ES-I3 (cell line): ENCODE measurements at regions not wholly inside any gene's neighbourhood (a gene's known extent, or its start where the extent isn't known, plus 50 kb on each side); places are given as distances from the start of the nearest gene placed in this dataset.

Source experiments
- H3K36me3 ChIP-seq: 2 replicates; pipeline ENCODE4 v1.6.1; 2013; ENCODE audit warnings: mild to moderate bottlenecking, low read length, control low read depth, moderate library complexity; ENCODE audit not compliant: insufficient read depth
- H3K4me1 ChIP-seq: 2 replicates; pipeline ENCODE4 v1.6.1; 2013; ENCODE audit warnings: mild to moderate bottlenecking, control low read depth, low read length; ENCODE audit not compliant: insufficient read depth
- H3K9ac ChIP-seq: 2 replicates; pipeline ENCODE4 v1.6.1; 2013; ENCODE audit warnings: low read depth, mild to moderate bottlenecking, low read length, moderate library complexity
- H3K9me3 ChIP-seq: 2 replicates; pipeline ENCODE4 v1.6.1; 2013; ENCODE audit warnings: mild to moderate bottlenecking, low read length, moderate library complexity; ENCODE audit not compliant: control insufficient read depth, insufficient read depth

DNA sequence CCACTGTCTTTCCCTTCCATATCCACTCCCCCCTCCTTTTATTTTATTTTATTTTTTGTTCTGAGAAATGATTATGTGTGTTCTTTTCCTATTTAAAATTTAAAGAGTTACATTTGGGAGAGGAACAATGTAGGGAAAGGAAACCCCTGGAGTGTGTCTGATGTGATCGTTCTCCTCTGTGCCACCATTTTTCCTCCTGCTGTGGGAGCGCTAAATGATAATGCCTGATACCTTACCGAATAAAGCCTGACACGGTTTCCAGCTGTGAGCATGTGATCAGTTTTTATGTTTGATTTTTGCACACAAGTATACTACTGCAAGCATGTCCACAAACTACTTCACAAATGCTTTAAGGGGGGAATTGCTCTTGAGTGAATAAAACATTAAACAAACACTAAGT, 317.8 kb upstream of the FANCL start:
- H3K36me3 ChIP-seq: no peaks in the 10 kb centered on the region
- no peaks in the 10 kb centered on the region for H3K9me3 ChIP-seq
- H3K9ac ChIP-seq: no peak overlapping the region
- peaks cover 4% of the 10 kb centered on the region; the same call in 1 of the 2 replicates for H3K4me1 ChIP-seq

DNA sequence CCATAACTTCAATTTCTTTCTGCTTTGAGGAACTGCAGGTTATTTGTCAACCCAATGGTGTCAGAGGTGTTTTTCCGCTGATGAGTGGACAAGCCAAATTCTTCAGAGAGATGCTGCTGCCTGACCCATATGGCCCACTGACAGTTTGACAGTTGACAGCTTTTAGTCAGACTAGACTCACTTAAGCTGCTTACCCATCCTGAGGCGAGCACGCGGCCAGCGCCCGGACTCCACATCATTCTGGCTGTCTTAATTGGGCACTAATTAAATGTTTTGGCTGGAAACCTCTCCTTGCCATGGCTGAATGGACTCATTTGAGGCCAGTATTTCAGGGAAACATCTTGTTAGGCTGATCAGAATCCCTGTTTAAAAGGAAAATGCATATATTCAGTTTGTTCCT, 316.1 kb upstream of the FANCL start:
- no peak overlapping the region for H3K9ac ChIP-seq
- H3K4me1 ChIP-seq: peaks cover 19% of the 10 kb centered on the region
- H3K36me3 ChIP-seq: no peaks in the 10 kb centered on the region
- no peaks in the 10 kb centered on the region for H3K9me3 ChIP-seq

DNA sequence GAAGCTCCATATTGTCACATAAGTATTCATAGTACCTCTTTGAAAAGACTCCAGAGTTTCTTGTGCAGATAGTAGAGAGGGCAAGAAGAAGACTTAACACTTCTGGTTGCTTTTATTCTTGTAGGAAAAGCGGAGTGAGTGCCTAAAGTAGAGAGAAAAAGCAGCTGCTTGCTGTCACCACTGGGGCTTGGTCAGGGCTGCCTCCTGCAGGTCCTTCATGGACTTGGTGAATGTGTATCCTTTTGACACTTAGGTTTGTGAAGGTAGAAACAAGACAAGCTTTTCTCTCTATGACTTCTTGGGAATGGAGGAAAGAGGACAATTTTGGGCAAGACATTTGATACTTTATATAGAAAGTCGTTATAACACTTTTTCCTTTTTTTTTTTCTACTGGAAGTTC, 312.8 kb upstream of the FANCL start:
- H3K4me1 ChIP-seq: peaks cover 19% of the 10 kb centered on the region
- H3K9me3 ChIP-seq: no peaks in the 10 kb centered on the region
- H3K36me3 ChIP-seq: no peaks in the 10 kb centered on the region
- no peak overlapping the region for H3K9ac ChIP-seq

DNA sequence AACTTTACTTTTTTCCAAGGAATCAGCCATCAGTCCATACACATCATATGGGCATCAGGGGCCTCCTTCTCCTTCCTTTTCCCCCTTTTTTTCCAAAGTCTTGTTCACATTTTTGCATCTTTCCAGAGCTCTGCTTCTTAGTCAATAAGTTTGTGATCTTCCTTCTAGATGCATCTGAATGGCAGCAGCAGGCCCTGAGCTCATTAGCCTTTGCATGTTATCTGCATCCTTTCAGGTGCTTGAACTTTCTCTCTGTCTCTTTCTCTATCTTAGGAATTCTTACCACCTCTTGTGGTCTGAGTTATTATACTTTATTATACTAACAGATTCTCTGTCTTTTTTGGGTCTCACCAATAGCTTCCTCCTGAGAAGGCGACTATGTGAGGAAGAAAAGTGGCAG, 312.4 kb upstream of the FANCL start:
- H3K36me3 ChIP-seq: no peaks in the 10 kb centered on the region
- no peaks in the 10 kb centered on the region for H3K9me3 ChIP-seq
- peaks cover 19% of the 10 kb centered on the region for H3K4me1 ChIP-seq
- no peak overlapping the region for H3K9ac ChIP-seq

DNA sequence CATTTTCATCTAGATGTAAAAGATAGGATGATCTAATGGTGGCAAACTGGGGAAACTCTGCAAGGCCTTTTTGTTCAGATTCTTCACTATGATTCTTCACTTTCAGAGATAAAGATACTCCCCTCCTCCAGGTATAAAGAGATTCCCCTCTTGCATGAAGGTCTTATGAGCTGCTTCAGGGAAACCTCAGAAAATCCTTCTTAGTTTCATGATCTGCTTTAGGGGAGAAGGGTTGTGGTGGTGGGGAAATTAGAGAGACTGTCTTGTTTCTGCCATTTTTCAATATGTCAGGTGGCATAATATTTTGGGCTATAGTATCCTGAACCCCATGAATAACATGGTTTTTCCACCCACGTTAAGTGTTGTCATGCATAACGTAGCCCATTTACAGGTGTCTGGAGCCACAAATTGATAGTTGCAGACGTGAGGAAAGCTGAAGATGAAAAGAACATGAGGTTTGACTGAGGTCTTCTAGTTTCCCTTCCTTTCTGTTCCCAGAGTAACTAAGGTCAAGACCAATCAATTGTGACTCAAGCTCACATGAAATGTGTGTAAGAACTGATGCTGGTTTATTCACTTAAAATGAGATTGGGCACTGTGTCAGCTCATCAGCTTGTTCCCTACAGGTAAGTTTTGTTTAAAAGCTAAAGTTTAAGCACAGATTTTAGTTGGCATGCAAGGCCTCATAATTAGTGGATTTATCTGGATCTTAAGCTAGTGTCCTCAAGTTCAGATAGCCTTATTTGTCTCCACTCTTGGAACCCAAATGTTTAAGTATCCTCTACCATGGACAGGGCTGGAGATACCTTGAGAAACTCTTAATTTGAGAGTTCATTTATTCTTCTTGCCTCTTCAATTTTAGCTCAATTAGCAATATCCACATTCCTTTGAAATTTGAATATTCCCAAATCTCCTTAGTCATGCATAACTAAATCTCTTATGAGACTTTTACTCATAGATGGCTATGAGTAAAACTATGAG, 304.5 kb upstream of the FANCL start:
- Histone ChIP-seq H3K4me1 (peaks cover 31% of the 10 kb centered on the region), H3K9me3 (no peaks in the 10 kb centered on the region), H3K36me3 (no peaks in the 10 kb centered on the region), H3K9ac (no peak overlapping the region)

DNA sequence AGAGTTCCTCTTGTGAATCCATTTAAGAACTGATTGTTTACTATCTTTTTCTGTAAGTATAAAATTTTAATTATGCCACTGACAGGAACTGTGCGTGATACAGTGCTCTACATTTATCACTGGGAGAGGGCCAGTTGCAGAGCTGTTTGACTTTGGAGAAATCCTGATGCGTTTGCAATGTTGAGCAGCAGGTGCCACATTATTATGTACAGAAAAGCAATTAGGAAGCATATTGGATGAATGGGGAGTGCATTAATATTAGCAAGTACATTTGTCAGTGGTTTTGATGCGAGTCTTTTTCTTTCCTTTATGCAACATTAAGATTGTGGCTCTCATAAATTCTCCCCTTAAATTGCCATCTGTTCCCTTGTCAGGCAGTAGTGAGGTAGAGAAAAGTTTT, 302.3 kb upstream of the FANCL start:
- Histone ChIP-seq H3K4me1 (peaks cover 41% of the 10 kb centered on the region), H3K36me3 (no peaks in the 10 kb centered on the region), H3K9me3 (no peaks in the 10 kb centered on the region), H3K9ac (no peak overlapping the region)

DNA sequence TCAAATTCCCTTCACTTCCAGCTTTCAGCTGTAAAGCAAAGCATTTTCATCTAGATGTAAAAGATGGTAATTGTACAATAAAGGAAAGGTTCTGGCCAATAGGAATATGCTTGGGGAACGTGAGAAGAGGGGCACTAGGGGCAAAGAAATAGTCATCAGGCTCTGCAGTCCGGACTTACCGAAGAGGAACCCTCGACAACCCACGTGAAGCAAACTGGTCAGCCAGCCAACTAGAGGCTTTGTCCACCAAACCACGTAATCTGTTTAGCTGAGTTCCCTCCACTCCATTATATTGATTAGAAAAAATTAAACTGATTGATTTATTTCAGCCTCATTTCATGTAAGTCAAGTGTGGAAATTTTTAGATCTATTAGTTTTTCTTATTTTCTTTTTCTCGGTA, 300.4 kb upstream of the FANCL start:
- Histone ChIP-seq H3K4me1 (peaks cover 50% of the 10 kb centered on the region), H3K9ac (peak overlapping the region; percentile 21; the same call in 1 of the 2 replicates), H3K36me3 (no peaks in the 10 kb centered on the region), H3K9me3 (no peaks in the 10 kb centered on the region)

DNA sequence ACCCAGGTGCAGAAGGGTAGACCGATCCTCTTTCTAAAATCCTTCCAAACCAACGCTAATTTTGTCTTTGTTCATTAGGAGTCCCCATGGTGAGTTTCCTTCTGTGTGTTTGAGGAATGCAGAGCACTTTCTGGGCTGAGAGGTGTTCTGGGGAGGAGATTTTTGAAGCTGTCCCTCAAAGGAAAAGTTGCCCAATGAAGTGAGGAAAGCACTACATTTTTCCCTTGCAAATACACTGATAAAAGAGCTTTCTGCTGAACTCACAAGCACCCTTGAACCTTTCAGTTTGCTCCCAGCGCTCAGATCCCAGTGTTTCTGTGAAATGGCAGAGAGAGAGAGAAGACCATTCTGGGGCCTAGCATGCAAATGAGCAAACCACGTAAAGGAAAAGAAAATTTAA, 299.6 kb upstream of the FANCL start:
- Histone ChIP-seq H3K36me3 (no peaks in the 10 kb centered on the region), H3K4me1 (peaks cover 58% of the 10 kb centered on the region), H3K9ac (peak overlapping the region; percentile 21), H3K9me3 (no peaks in the 10 kb centered on the region)

DNA sequence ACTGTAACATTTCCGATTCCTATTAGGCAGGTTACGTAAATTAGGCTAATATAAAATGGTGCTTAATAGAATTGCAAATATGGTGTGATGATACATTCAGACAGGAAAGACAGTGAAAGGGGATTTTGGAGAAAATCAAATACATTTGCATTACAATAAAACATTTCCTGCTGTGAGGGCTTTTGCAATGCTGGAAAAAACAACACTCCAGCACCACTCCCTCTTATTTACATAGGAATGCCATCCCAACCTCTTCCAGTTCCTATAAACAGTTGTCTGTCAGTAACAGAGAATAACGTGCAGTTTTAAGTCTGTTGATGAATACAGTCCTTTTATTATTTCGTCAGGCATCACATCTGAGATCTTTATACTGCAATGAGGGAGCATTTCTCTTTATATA, 298.8 kb upstream of the FANCL start:
- peaks cover 62% of the 10 kb centered on the region for H3K4me1 ChIP-seq
- peak overlapping the region; percentile 21 for H3K9ac ChIP-seq
- H3K36me3 ChIP-seq: no peaks in the 10 kb centered on the region
- H3K9me3 ChIP-seq: no peaks in the 10 kb centered on the region

DNA sequence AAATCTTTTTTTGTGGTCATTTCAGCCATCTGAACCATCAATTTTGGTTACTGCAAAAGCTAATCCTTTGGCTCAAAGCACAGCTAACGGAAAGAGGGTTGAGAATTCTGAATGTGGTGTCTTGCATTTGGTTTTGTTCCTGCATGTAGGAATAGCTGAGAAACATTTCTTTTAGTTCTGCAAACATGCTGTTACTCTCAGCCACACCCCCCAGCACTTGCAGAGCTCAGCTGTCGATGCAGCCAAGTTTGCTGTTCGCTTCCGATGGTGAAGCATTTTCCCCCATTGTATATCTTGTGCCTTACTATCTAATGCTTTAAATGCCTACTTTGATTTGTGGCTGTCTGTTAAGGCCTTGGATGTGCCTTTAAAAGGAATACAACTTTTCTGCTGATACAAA, 294.9 kb upstream of the FANCL start:
- Histone ChIP-seq H3K36me3 (no peaks in the 10 kb centered on the region), H3K9ac (no peak overlapping the region), H3K4me1 (peaks cover 57% of the 10 kb centered on the region), H3K9me3 (no peaks in the 10 kb centered on the region)

DNA sequence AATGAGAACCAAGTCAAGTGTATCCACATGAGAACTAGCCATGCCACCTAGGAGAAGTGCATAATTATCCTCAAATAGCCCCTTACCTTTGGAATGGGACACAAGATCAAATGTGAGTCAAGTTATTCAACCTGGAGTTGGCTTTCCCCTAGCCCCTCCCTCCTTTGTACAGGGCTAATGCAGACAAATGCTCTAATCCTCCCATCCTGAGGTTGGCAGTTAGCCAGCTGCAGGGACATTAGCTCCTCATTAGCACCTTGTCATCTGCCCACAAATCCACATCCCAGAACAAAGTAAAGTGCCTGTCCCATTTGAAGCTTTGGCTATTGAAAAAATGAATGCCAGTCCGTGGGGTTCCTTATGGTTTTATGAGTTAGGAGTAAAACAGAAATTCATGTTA, 294.1 kb upstream of the FANCL start:
- H3K9me3 ChIP-seq: no peaks in the 10 kb centered on the region
- no peak overlapping the region for H3K9ac ChIP-seq
- H3K4me1 ChIP-seq: peaks cover 53% of the 10 kb centered on the region
- H3K36me3 ChIP-seq: no peaks in the 10 kb centered on the region

DNA sequence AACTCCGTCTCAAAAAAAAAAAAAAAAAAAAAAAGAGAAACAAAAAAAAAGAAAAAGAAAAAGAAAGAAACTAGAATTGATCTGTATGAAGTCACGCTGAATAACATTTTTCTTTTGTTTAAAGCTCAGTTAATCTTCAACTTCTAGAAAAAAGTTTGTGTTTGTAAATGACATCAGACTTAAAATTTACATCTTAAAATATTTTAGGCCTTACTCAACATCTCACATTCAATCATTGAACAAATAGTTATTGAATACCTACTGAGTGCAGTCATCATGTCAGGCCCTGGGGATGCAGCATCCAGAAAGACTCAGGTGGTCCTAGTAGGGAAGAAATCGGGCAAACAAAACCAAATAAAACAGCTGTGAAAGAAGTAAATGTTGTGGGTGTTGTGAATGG, 292.3 kb upstream of the FANCL start:
- Histone ChIP-seq H3K9me3 (no peaks in the 10 kb centered on the region), H3K36me3 (no peaks in the 10 kb centered on the region), H3K9ac (no peak overlapping the region), H3K4me1 (peaks cover 42% of the 10 kb centered on the region)

DNA sequence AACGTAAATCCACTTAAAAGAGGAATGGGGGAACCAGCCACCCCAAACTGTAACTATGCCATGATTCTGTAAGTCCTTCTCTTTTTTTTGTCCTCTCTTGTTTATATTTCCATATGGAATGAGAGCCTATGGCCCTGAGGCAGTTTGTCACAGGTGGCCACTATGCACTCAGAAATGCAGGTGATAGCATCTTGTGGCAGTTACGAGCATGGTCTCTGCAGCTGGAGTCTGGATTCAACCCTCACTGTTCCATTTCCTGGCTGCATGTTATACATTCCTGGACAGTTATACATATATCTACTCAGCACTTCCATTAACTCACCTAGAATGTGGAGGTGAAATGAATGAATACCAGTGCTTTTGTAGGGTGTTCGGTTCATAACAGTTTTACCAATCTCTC, 291.5 kb upstream of the FANCL start:
- H3K36me3 ChIP-seq: no peaks in the 10 kb centered on the region
- no peaks in the 10 kb centered on the region for H3K9me3 ChIP-seq
- H3K4me1 ChIP-seq: peaks cover 38% of the 10 kb centered on the region
- H3K9ac ChIP-seq: no peak overlapping the region

DNA sequence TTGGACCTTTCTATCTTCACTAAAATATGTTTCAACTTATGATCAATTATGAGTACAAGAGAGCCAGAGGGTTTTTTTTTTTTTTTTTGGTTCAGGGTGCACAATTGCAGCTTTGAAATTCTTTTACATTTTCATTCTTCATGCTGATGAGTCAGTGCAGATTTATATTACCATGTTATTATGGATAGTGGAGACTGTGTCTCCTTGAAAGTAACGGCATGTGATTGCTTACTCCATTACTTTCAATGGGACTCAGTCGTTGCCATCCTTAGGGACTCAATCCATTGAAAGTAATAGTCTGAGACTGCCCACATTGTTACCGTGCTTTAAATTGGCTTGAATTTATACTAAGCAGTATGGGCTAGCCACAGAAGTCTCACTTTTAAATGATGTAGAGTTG, 286.5 kb upstream of the FANCL start:
- Histone ChIP-seq H3K9me3 (no peaks in the 10 kb centered on the region), H3K9ac (no peak overlapping the region), H3K36me3 (no peaks in the 10 kb centered on the region), H3K4me1 (peaks cover 5% of the 10 kb centered on the region)

DNA sequence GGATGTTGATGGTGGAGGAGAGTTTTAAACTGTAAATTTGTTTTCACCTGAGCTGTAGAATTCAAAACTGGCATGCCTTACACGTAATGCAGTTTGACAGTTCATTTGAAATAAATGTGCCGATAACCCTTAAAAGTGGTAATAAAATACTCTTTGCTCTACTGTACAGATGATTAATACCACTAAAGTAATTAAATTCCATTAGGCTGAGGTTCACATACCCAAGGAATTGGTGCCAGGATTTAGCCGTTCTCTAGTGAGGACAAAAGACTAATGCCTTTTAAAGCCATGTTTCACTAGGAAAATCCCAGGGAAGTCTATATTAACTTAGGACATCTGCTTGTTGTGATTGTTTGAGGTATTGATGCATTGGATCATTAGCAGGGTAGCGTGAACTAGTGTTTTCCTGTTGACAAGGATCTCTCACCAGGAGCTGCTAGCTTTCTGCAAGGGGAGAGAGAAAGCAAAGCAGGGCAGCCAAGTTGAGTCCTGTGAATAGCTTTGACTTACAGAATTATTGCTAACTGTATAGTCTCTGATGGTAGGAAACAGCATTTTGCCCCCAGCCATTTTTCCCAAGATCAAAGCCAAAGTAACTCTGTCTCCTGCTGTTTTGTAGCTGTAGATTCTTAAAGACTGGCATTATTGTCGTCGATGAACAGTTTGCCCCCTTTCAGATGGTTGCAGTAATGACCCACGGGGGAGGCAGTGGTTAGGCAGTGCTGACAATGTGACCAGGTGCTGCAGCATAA, 280.9 kb upstream of the FANCL start:
- Histone ChIP-seq H3K9ac (no peak overlapping the region), H3K4me1 (peaks cover 13% of the 10 kb centered on the region), H3K36me3 (no peaks in the 10 kb centered on the region), H3K9me3 (no peaks in the 10 kb centered on the region)
